HG03442 (cell line): ENCODE measurements at regions not wholly inside any gene's neighbourhood (a gene's known extent, or its start where the extent isn't known, plus 50 kb on each side); places are given as distances from the start of the nearest gene placed in this dataset.
"Not testable (repeated sequence)": the region's sequence is repeated elsewhere in the genome, so short reads cannot be mapped to it uniquely, and the experiment has no call there.

Experiments used
- ATAC-seq: cut with Tn5 transposase; IDR thresholded peaks from one replicate; pipeline ENCODE4 v1.9.1; 2021; ENCODE audit warnings: mild to moderate bottlenecking, moderate library complexity; ENCODE audit not compliant: unreplicated experiment

DNA sequence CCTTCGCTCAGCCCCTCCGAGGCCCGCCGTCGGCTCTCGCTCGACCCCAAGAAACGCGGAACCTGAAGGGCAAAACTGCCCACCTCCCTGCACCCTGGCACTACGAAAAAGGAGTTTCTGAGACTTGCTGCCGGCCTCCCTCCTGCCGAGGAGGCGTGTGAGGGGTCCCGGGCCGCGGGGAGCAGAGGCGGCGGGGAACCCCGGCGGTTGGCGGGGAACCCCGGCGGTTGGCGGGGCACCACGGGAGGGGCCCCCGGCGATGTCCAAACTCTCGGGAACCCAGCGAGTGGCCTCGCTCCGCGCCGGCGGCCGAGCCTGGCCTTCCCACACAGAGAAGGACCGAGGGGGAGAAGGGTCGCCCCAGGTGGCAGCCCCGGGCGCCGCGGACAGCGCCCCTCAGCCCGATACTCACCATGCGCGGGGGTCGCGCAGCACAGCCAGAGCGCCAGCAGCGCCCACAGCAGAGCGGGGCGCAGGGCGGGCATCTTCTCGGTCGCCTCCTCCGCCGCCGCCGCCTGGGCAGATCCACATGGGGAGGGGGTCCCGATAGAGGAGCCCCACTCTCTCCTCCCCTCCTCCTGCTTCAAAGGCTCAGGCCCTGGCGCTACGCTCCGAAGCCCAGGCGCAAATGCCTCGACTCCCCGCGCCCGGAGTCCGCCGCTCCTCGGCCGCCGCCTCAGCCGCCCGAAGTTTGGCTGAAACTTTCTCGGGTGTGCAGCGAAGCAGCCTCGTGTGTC, 69.4 kb upstream of the NUDT4B start:
- not testable (repeated sequence) for ATAC-seq

DNA sequence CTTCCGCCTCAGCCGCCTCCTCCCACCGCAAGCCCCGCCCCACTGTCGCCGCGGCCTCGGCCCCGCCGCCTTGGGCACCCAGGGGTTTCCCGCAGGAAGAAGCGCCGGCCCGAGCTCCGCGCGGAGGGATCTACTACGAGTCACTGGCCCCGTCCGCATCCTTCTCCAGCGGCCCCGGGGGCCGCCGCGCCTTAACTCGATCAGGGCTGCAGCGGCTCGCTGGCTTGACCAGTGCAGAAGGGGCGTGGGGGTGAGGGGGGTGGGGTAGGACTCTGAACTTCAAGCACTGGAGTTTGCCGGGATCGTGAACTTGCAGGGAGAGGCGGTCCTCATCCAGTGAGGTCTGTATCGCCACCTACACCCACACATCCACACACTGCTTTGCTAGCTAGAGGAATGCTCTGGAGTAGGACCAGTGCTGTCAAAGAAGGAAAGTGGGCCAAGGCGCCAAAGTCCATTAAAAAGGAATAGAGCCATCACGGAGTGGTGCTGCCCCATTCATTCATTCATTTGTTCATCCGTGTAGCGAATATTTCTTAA, 68.7 kb upstream of the NUDT4B start:
- peak; percentile 43 for ATAC-seq

DNA sequence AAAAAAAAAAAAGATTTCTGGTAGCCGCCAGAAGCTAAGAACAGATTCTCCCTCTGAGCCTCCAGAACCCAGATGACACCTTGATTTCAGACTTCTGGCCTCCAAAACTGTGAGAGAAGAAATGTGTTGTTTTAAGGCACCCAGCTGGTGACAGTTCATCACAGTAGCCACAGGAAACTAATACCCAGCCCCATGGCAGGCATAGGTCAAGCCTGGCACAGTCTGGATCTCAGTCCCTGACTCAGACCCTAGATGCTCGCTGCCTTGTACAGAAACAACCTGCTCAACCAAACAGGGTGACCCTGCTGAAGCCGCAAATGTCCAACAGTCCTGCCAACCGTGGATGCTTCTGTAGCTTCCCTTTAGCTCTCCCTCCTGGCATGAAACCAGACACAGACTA, 61.8 kb upstream of the NUDT4B start:
- ATAC-seq = not testable (repeated sequence)

DNA sequence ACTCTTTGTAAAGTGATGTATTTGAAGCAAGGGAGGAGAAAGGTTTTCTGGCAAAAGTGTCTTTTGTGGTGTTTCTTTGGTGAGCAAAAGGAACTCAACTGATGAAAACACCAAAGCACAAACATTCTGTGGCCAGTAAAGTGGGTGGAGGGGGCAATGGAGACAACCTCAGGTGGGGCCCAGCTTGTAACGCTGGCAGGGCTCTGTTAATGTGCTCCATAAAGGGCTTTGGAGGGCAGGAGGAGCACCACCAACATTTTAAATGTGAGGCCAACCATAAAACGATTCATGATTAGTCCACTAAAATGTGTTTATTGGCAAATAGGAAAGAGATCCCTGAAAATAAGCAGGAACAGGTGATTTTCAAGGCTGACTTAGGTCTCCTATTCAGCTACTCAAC, 61.2 kb upstream of the NUDT4B start:
- ATAC-seq = not testable (repeated sequence)
